Astrocyte of the cerebellum (primary cell): ENCODE measurements at regions not wholly inside any gene's neighbourhood (a gene's known extent, or its start where the extent isn't known, plus 50 kb on each side); places are given as distances from the start of the nearest gene placed in this dataset.

Experiments used
- DNase-seq: peaks from one replicate; pipeline ENCODE4 v3.0.0-alpha.2; 2011; ENCODE audit warnings: low read depth
- H3K4me3 ChIP-seq: 2 replicates; pipeline ENCODE4 v1.5.1; 2011; ENCODE audit warnings: mild to moderate bottlenecking, low read depth, low read length, moderate library complexity
- CTCF ChIP-seq: IDR thresholded peaks from 2 replicates; pipeline ENCODE4 v1.5.1; 2012; ENCODE audit warnings: low read length, low read depth, moderate library complexity, mild to moderate bottlenecking; ENCODE audit errors: missing control alignments
- in situ Hi-C: cut with HindIII; loops from 2 replicates; pipeline ENCODE4 v1.10.0; 2017; ENCODE audit warnings: low sequenced_read_pairs

GRCh38 chr11:70915158-70915985, 337.0 kb downstream of the SHANK2 start:
- no peak overlapping the region for H3K4me3 ChIP-seq
- TF ChIP-seq CTCF: no peak
- in situ Hi-C loops: no loop called here
- no peak for DNase-seq

GRCh38 chr11:70916351-70916750, 336.0 kb downstream of the SHANK2 start:
- no peak for TF ChIP-seq CTCF
- in situ Hi-C loops: no loop called here
- DNase-seq: no peak
- no peak overlapping the region for H3K4me3 ChIP-seq

GRCh38 chr11:70918242-70918641, 334.1 kb downstream of the SHANK2 start:
- no peak overlapping the region for H3K4me3 ChIP-seq
- DNase-seq: no peak
- in situ Hi-C loops: no loop called here
- TF ChIP-seq CTCF: no peak

- in situ Hi-C loops: no loop called here
- DNase-seq: no peak
- TF ChIP-seq CTCF: no peak
These were observed 330.6 kb downstream of the SHANK2 start for GRCh38 chr11:70921804-70922203.

GRCh38 chr11:70924108-70924507, 328.3 kb downstream of the SHANK2 start:
- no peak overlapping the region for H3K4me3 ChIP-seq
- DNase-seq: no peak
- TF ChIP-seq CTCF: no peak
- in situ Hi-C loops: no loop called here

More at GRCh38 chr11:70921804-70922203, 330.6 kb downstream of the SHANK2 start:
- no peak overlapping the region for H3K4me3 ChIP-seq

- TF ChIP-seq CTCF: no peak
- DNase-seq: no peak
- no peak overlapping the region for H3K4me3 ChIP-seq
- in situ Hi-C loops: no loop called here
These were observed 327.1 kb downstream of the SHANK2 start for GRCh38 chr11:70925238-70925637.
